CD4-positive, alpha-beta T cell treated with Interleukin-2 at 100 ng/mL for 4 hours (primary cell): ENCODE measurements at regions not wholly inside any gene's neighbourhood (a gene's known extent, or its start where the extent isn't known, plus 50 kb on each side); places are given as distances from the start of the nearest gene placed in this dataset.
A peak's percentile ranks its signal among the peaks of the same experiment; 100 is the strongest.

Source experiments
- DNase-seq: peaks from one replicate; pipeline ENCODE4 v3.0.0-alpha.2; 2020; ENCODE audit warnings: low spot score

DNA sequence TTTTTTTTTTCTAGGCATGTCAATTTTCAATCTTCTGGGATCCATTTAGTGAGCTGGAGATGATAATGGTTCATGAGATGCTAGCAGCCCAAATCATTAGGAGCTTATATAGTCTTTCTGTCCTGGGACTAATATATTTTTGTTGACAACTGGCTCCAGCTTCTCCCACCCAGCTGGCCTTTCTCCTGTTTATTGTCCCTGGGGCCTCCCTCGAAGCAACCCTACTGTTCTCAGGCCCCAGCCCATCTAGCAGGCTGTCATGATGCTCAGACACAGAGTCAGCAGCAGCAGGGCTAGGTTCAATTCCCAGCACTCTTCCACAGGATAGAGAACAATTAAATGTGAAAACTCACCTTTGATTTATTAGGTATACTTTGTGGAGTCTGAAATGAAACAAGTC lies 127.6 kb upstream of the MID1 start:
- DNase-seq = no peak

DNA sequence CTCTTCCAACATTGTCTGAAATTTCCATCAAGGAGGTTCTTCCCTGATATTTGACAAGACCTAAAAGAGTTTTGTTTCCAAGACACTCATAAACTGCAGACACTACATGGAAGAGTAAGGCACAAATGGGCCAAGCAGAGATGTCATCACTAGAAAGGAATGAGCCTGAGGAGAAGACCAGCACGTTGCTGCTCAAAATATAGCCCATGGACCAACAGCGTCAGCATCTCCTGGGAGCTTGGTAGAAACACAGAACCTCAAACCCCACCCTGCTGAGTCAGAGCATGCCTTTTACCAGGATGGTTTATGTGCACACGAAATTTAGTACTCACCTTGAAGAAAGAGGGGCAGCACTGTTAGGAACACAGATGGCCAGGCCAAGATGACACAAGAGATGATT lies 128.7 kb upstream of the MID1 start:
- no peak for DNase-seq

DNA sequence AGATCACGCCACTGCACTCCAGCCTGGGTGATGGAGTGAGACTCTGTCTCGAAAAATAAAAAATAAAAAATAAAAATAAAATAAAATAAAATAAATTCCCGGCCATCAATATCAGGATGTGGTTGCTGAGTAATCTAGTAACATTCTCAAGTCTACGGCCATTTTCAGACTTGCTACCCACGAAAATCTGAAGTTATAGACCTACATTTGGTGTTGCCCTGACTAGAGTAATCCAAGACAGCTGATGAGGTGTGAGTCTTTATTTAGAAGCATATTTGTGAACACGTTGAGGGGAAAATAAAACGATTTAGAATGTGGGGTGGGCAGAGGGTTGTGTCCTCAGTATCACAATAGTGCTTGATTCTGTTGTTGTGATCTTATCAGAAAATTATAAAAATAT lies 130.2 kb upstream of the MID1 start:
- no peak for DNase-seq

DNA sequence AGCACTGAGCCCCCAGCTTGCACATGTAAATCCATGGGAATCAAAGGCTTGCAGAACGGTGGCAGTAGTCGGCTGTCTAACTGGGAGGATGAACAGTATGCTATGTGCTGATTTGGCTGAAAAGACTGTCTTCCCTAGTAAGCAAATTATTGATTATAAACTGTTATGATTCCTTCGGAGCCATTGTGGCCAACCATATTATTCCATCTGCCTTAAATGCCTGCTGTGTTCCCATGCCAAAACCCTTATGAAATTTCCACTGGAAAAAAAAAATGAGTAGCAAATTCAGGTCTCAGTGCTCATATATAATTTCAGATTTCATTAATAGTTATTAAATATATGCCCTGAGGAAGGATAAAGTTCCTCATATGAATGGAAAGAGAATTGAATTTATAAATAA lies 132.7 kb upstream of the MID1 start:
- DNase-seq = no peak

DNA sequence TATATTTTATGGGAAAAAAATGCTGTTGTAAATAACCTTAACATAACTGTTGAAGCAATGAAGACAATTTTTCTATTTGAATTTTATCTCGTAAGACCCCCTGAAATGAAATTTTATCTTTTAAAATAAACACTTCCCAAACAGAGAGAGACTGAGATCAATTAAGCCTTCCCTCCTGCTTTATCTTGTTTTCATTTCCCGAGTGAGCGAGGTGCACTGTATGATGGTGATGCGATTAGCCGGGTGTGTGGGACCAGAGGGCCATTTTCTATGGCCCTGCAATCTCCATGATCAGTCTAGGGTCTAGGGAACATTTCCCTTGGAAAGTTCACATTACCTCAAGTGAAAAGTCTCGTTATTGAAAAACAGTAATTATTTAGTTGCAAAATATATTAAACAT lies 134.1 kb upstream of the MID1 start:
- no peak for DNase-seq

DNA sequence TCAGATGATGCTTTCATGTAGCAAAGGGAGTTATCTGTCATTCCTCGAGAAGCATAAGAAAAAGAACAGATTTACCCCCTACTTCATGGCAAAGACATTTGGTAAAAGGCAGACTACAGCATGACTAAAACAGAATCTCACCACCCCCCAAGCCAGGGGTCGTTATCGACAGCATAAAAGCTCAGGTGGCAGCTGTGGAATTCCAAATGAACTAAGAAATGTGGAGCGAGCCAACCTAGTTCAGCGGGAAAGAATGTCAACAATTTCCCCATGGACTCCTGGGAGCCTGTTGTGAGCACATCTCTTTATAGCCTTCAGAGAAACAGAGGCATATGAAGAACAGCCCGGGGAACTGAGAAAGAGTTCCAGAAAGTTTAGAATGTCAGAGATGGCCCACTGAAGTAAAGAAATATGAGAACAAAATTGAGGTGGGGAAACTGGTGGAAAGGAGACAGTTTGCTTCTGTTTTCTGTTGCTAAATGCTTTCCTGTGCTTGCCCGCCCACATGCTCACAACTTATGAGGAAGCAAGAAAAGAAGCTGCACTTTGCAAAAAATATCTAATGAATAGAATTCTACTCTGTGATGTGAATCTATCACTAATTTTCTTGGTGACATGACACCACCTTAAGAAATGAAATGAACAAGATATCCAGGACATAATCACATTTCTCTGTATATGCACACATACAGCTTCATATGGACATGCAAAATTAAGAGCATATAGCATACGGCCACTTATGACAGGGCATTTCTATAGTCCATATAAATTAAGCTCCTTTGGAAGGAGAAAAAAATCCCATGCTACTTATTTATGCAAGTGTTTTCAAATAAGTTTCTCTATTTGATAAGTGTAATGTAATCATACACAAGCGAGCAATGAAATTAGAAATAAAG lies 135.3 kb upstream of the MID1 start:
- no peak for DNase-seq

DNA sequence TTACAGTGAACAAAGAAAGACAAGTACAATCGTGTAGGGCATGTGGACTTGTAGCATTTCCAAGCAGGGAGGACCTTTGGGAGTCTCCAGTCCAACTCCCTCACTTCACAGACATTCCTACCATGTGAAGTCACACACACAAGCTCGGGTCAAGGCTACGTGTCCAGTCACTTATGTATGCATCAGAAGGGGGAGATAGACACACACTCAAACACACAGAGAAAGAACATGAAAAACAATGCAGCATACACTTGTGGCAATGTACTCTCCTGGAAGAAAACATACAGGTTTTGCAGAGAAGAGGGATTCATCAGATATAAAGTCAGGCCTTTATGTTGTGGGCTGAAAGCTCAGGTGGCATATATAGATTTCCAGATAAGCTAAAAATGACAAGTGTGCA lies 136.1 kb upstream of the MID1 start:
- DNase-seq = no peak

DNA sequence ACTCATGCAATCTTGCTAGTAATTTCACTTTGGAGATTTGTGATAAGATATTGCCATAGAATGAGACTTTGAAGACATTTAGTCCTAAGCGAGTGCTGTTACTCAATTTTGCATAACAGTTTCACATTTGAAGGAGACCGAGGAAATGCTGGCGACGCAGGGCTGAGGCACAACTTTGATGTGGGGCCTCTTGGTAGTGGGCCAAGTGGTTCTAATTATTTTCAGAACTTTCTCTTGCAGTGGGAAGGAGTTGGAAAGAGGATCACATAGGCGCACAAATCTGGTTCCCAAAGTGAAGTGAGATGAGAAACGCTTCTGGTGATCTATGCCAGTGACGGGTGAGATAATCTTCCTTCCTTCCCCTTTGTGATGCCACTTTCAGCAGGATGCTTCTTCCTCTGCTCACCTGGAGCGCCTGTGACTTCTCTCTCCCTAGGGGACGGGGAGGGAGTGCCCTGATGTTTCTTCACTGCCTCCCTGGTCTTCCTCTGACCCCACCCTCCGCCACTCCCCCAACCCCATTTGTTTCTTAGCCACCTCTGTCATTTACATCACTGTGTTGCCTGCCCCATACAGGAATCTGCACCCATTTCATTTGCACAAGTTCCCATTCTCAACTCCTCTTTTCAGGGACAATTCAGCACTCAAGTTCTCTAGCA lies 138.9 kb upstream of the MID1 start:
- DNase-seq = no peak

DNA sequence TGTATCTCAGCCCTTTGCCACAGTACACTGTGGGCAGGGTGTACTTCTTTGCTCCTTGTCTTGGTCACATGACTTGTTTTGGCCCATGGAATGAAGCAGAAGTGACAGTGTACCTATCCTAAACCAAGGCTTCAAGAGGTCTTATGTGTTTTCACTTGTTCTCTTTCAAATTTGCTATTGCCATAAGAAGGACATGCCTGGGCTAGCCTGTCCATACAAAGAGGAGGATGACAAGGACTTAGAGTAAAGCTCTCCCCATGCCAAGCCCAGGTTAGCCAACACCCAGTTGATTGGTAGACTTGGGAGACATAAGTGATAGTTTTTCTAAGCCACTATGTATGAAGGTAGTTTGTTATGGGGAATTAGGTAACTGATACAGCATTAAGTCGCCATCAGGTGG lies 141.1 kb upstream of the MID1 start:
- DNase-seq = no peak

DNA sequence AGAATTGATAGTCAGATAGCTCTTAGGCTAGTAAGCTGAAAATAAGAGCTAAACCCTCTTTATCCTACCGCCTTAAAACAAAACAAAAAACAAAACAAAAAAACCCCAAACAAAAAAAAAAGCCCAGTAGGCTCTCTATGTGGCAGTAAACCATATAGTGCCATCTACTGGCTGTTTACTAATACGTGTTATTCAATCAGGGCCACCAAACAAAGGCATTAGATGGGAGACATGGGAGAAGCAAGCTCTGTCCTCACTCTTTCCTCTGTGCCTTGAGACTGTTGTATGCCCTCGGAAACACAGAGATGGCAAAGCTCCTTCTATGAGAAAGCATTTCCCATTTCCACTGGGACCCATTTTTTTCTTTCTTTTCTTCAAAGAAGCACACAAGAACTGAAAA lies 148.8 kb upstream of the MID1 start:
- DNase-seq = peak; percentile 0

DNA sequence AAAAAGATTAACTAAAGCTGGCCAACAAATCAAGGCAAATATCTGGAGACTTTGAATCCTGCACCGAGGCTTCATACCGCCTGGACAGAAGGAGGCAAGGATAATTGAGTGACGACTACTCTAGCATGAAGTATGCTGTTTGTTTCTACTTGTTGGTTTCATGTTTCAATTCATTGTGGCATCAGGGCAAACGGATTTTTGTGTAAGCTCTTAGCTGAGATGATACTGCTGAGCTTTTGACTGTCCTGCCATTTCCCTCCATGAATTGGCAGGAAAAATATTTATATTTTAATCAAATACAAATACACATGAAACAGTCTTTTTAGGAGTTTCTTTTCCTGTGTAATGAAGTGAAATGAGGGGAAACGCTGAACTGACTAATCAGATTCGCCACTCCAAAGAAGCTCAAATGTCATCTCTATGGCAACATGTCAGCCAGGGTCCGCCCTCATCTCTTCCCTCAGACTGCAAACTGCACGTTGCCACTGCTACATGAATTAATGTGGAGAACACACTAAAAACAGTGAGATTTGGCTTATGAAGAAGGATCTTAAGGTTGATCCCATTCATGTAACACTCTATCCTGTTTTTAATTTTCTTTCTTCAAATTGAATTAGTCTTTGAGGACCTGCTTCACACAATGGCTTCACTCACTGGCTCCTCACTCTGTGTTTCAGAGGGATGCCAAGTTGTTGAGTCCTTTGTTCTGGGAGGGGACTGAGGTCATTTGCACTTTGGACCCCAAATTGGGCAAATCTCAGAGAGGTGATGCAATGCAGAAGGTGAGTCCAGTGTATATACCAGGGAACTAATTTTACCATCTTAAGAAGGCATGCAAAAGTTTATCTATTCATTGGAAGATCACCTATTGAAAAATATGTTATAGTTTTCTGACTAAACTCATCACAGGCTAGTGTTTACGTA lies 149.6 kb upstream of the MID1 start:
- no peak for DNase-seq

DNA sequence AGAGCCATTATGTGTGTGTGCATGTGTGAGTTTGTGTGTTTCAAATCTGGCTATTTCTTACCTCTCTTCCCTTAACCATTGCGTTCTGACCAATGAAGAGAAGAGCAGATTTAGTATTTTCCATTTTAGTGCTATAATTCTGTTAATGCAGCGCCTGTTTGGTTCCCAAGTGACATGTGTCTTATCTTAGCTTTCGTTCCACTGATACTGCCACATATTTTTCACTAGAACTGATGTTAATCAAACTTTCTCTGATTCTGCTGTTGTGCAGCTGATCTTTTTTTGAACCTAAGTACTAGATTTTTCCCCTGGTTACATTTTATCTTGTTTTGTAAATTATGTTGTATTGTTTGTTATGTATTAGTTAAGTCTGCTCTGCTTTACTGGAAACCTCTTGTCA lies 152.9 kb upstream of the MID1 start:
- DNase-seq = no peak

DNA sequence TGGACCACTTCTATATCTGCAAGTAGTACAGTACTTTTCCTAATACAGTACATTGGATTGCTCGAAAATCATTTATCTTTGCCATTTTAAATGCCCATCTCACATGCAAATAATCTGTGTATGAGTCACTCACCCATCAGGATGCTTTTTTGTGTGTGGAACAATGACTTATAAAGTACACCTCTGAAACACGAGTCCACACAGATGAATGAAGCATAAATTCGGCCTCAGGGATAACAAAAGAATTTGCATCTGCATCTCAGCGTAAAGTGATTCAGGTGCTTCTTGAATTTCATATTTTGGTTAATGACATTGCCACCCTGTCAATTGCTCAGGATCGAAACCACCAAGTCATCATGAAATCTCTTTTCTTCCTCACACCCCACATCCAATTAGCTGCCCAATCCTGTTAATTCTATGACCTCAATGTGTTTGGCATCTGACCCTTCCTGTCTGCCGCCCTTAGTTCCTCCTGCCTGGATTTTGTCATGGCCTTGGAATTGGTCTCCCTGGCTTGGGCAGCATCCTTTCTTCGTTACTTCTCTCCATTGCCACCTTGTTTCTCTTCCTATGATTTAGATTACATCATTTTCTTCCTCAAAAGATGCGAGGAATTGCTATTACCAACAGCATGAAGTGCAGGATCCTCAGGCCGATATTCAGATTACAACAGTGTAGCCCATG lies 161.6 kb upstream of the MID1 start:
- no peak for DNase-seq

DNA sequence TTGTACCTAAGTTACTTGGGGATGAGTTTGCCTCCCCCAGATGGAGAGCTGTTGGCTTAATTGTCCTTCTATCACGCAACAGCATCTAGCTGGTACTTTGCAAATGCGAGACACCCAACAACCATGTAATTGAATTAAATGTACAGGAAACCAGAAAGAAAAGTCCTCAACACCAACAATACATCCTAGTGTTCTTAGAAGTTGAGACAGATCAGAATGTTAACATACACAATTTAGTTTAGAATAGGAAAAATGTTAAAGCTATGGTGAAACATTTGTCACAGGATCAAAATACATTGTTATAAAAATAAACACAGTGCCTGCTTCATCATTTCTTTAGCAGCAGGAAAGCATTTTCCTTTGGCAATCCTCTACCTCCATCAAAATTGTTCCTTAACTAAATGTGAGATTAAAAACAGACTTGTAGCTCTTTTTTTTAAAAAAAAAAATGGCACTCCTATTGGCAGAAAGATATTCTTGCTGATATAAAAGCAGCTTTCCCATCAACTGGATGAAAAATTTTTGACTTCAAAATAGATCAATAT lies 163.1 kb upstream of the MID1 start:
- no peak for DNase-seq

DNA sequence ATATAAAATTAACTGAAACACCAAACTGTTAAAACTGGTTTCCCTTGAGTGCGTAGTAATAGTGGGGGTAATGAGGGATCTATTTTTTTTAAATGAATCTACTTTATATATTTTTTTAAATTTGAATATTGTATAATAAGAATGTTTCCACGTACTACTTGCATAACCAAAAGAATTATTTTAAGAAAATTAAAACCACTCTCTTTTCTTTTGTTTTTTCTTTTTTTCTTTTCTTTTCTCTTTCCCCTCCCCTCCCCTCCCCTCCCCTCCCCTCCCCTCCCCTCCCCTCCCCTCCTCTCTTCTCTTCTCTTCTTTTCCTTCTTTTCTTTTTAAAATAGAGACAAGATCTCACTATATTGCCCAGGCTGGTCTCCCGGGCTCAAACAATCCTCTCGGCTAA lies 166.9 kb upstream of the MID1 start:
- DNase-seq = no peak

DNA sequence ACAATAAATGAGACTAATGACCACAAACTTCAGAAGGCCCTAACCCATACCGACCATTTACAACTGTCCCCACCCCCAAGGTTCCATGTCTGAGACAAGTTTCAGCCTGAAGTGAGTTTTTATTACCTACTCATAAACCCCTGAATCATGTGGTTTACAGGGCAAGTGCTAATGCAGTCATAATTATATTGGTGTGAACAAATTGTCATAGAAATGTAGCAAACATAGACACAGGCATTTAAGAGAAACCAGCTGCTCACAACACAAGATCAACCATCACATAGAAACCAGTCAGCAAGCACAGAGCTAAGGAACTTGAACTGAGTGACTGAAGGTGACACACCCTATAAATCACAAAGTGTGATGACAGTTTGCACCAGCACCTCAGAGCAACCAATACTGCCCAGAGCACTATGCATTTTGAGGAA lies 173.8 kb upstream of the MID1 start:
- DNase-seq = no peak

DNA sequence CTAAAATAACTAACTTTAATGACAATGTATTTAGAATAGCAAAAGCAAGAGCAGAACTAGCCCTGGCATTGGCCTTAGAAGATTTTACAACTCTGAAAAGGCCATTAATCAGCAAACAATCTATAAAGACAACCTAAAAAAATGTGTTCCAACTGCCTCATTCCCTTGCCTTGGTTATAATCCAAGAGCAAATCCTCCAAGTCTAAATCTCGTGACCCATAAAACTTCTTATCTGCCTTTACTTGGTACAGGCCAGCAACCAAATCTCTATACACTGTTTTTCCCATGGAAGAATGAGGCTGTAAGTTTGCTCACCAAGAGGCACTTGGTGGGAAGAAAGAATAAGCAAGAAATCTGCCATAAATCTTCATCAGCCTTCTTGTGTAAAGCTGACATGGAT lies 175.3 kb upstream of the MID1 start:
- no peak for DNase-seq

DNA sequence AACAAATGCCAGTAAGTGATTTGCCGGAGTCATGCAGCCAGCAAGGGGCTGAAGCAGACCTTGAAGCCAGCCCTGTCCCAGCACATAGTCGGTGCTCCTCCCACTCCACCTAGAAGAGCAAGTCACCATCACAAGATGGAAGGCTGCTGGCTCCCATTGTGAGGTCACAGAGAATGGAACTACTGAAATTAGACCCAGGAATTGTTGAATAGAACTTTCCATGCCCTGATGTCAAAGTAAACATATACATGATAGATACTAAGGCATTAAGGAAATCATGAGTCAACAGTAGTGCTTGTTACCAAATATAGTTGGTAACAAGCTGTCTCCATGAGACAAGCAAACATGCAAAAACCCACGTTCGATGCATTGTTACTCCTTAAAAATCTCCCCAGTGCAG lies 177.1 kb upstream of the MID1 start:
- no peak for DNase-seq

DNA sequence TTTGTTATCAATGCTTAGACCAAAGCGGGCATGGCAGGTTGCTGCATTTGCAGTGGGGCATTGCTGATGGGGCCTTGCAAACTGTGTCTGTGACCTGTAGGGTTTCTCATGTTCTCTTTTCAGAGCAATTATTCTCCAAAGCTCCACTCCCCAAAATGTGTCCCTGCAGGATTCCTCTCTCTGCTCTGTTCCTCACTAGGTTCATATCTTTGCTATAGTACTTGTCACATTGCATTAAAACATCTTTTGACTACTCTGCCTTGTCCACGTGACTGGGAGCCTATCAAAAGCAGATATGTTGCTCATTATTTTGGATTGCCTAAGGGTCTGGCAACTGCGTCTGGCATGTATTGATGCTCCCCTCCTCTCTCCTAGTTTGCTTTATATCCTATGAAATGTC lies 177.7 kb upstream of the MID1 start:
- DNase-seq = no peak

DNA sequence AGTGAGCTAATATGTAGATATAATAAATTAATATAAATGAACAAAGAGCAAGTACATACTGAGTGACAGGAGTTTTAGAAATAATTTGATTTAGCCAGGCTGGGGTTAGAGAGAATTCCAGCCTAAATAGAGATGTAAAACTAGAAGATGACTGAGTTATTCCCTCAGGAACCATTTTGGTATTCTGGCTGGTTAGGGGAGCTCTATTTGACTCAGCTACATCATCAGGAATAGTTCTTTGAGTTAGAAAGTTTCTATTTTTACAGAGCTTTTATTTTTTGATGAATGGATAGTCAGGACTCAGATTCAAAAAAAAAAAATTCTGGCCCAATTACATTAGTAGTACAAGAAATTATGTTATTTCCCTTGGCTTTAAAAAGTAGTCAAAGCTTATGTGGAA lies 180.4 kb upstream of the MID1 start:
- no peak for DNase-seq

DNA sequence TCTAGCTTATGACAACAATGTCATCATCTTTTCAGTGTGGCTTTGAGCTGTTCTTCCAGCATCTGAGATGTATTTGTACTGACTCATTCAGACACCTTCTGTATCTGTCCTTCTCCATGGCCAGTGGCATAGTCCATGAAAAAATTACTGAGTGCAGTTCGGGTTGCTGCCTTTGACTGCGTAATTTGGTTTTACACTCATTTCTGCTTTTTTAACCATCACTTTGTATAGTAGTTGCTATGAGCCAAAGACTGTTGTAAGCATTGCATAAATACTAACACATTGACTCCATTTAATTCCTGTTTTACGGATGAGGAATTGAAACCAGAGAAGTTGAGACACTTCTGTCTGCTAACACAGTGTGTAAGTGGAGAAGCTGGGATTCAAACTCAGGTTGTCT lies 190.7 kb upstream of the MID1 start:
- DNase-seq = no peak

DNA sequence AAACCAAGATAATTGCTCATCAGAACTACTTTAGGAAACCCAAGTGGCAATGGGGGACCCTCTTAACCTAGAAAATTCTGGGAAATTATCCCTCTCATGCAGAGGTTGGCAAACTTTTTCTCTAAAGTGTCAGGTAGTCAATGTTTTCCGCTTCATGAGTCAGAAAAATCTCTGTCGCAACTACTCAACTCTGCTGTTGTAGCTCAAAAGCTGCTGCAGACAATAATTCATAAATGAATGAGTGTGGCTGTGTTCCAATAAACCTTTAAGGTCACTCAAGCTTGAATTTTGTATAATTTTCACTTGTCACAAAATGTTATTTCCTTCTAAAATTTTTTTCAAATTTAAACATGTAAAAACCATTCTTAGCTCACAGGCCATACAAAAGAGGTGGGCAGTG lies 193.4 kb upstream of the MID1 start:
- no peak for DNase-seq
